Muscle of leg (tissue), 3 donors: ENCODE measurements at regions not wholly inside any gene's neighbourhood (a gene's known extent, or its start where the extent isn't known, plus 50 kb on each side); places are given as distances from the start of the nearest gene placed in this dataset.

Experiments used
- DNase-seq: peaks from one replicate; pipeline ENCODE4 v3.0.0; 2013
- H3K27ac ChIP-seq: one replicate; pipeline ENCODE4 v1.5.1; 2013; ENCODE audit warnings: mild to moderate bottlenecking, low read length, control low read depth
- H3K27me3 ChIP-seq: one replicate; pipeline ENCODE4 v1.6.1; 2013; ENCODE audit warnings: low read length; ENCODE audit not compliant: control insufficient read depth, insufficient read depth
- H3K36me3 ChIP-seq: one replicate; pipeline ENCODE4 v1.6.1; 2013; ENCODE audit warnings: low read length; ENCODE audit not compliant: control insufficient read depth, insufficient read depth
- H3K4me1 ChIP-seq: one replicate; pipeline ENCODE4 v1.6.1; 2013; ENCODE audit warnings: low read length; ENCODE audit not compliant: control insufficient read depth, insufficient read depth
- H3K4me3 ChIP-seq: one replicate; pipeline ENCODE4 v1.5.1; 2013; ENCODE audit warnings: low read length, control low read depth
- H3K9me3 ChIP-seq: replicated peaks from 2 replicates; pipeline ENCODE4 v1.6.1; 2013; ENCODE audit warnings: low read depth, low read length; ENCODE audit not compliant: control insufficient read depth
- WGBS: methylation state at CpG from one replicate; pipeline ENCODE4 v1.1.5; 2013; ENCODE audit warnings: missing lambda C conversion rate; ENCODE audit not compliant: insufficient coverage; 5-methylcytosine and 5-hydroxymethylcytosine counted together

- no peak for DNase-seq
- Histone ChIP-seq H3K4me1 (no peaks in the 10 kb centered on the region), H3K4me3 (no peak overlapping the region), H3K9me3 (peaks cover 7% of the 10 kb centered on the region), H3K36me3 (no peaks in the 10 kb centered on the region), H3K27ac (no peak overlapping the region), H3K27me3 (no peaks in the 10 kb centered on the region)
- WGBS, result no CpG with 5 or more reads among the region's 7 CpGs
These were observed 126.0 kb upstream of the GUCY1A1 start for GRCh38 chr4:155540698-155541097.

GRCh38 chr4:155539746-155540145, 126.9 kb upstream of the GUCY1A1 start:
- Histone ChIP-seq H3K4me1 (no peaks in the 10 kb centered on the region), H3K36me3 (no peaks in the 10 kb centered on the region), H3K27ac (no peak overlapping the region), H3K27me3 (no peaks in the 10 kb centered on the region), H3K4me3 (no peak overlapping the region), H3K9me3 (peaks cover 3% of the 10 kb centered on the region)
- DNase-seq, result no peak
- WGBS, result 57% methylated on average over 2 of the region's 3 CpGs

- no peaks in the 10 kb centered on the region for H3K36me3 ChIP-seq
- no peak for DNase-seq
- no CpG with 5 or more reads among the region's 2 CpGs for WGBS
- H3K9me3 ChIP-seq, result no peaks in the 10 kb centered on the region
- H3K4me3 ChIP-seq, result no peak overlapping the region
- peaks cover 2% of the 10 kb centered on the region for H3K4me1 ChIP-seq
- H3K27ac ChIP-seq, result no peak overlapping the region
- no peaks in the 10 kb centered on the region for H3K27me3 ChIP-seq
These were observed 130.7 kb upstream of the GUCY1A1 start for GRCh38 chr4:155535802-155536454.

GRCh38 chr4:155532373-155533085, 134.1 kb upstream of the GUCY1A1 start:
- Histone ChIP-seq H3K4me3 (no peak overlapping the region), H3K4me1 (peaks cover 2% of the 10 kb centered on the region), H3K27me3 (no peaks in the 10 kb centered on the region), H3K36me3 (no peaks in the 10 kb centered on the region), H3K27ac (peak overlapping the region; percentile 59), H3K9me3 (no peaks in the 10 kb centered on the region)
- no CpG with 5 or more reads among the region's 5 CpGs for WGBS
- peak; percentile 87 for DNase-seq

- Histone ChIP-seq H3K27me3 (no peaks in the 10 kb centered on the region), H3K4me3 (no peak overlapping the region), H3K9me3 (no peaks in the 10 kb centered on the region), H3K36me3 (no peaks in the 10 kb centered on the region), H3K4me1 (peaks cover 4% of the 10 kb centered on the region), H3K27ac (no peak overlapping the region)
- WGBS, result 67% methylated on average over 1 of the region's 5 CpGs
- DNase-seq, result no peak
These were observed 135.8 kb upstream of the GUCY1A1 start for GRCh38 chr4:155530857-155531256.

- Histone ChIP-seq H3K27me3 (no peaks in the 10 kb centered on the region), H3K4me1 (peaks cover 4% of the 10 kb centered on the region), H3K27ac (no peak overlapping the region), H3K36me3 (no peaks in the 10 kb centered on the region), H3K9me3 (no peaks in the 10 kb centered on the region), H3K4me3 (no peak overlapping the region)
- no peak for DNase-seq
- WGBS, result 100% methylated on average over 1 of the region's 3 CpGs
These were observed 136.4 kb upstream of the GUCY1A1 start for GRCh38 chr4:155530290-155530689.

GRCh38 chr4:155529716-155530115, 136.9 kb upstream of the GUCY1A1 start:
- DNase-seq, result no peak
- Histone ChIP-seq H3K36me3 (no peaks in the 10 kb centered on the region), H3K27ac (no peak overlapping the region), H3K4me3 (no peak overlapping the region), H3K4me1 (peaks cover 4% of the 10 kb centered on the region), H3K27me3 (no peaks in the 10 kb centered on the region), H3K9me3 (no peaks in the 10 kb centered on the region)
- no CpG with 5 or more reads among the region's 3 CpGs for WGBS

GRCh38 chr4:155529272-155529671, 137.4 kb upstream of the GUCY1A1 start:
- no peak overlapping the region for H3K27ac ChIP-seq
- DNase-seq, result peak; percentile 31
- no CpG with 5 or more reads among the region's 3 CpGs for WGBS

GRCh38 chr4:155526452-155527169, 140.0 kb upstream of the GUCY1A1 start:
- Histone ChIP-seq H3K4me1 (peaks cover 2% of the 10 kb centered on the region), H3K4me3 (no peak overlapping the region), H3K36me3 (no peaks in the 10 kb centered on the region), H3K27ac (peak overlapping the region; percentile 83), H3K27me3 (no peaks in the 10 kb centered on the region), H3K9me3 (peaks cover under 1% of the 10 kb centered on the region)
- peak; percentile 92 for DNase-seq
- WGBS, result 6% methylated on average over 3 of the region's 8 CpGs

More at GRCh38 chr4:155529272-155529671, 137.4 kb upstream of the GUCY1A1 start:
- Histone ChIP-seq H3K27me3 (no peaks in the 10 kb centered on the region), H3K9me3 (no peaks in the 10 kb centered on the region), H3K4me1 (peaks cover 4% of the 10 kb centered on the region), H3K36me3 (no peaks in the 10 kb centered on the region), H3K4me3 (no peak overlapping the region)

GRCh38 chr4:155524926-155525455, 141.7 kb upstream of the GUCY1A1 start:
- DNase-seq, result no peak
- 80% methylated on average over 1 of the region's 3 CpGs for WGBS
- Histone ChIP-seq H3K4me1 (peaks cover 2% of the 10 kb centered on the region), H3K27me3 (no peaks in the 10 kb centered on the region), H3K36me3 (no peaks in the 10 kb centered on the region), H3K9me3 (peaks cover 6% of the 10 kb centered on the region), H3K4me3 (no peak overlapping the region), H3K27ac (no peak overlapping the region)
